Endothelial cell of umbilical vein (primary cell): ENCODE measurements at regions not wholly inside any gene's neighbourhood (a gene's known extent, or its start where the extent isn't known, plus 50 kb on each side); places are given as distances from the start of the nearest gene placed in this dataset.

Experiments
- BruUV-seq: library from RNA; stranded (reverse); fragments of 400-500 nt; replicated peaks from 2 replicates; lab custom pipeline; 2021; lab: Mats Ljungman, UMichigan
- CTCF ChIA-PET: fragments of 300-600, 350-600 bp; sonication (Branson Sonifier 250); formaldehyde crosslinking; loops from one replicate; lab custom pipeline; 2021; ENCODE audit warnings: antibody characterized with exemption, inconsistent platforms; lab: Charles Lee
- POLR2A ChIA-PET: fragments of 300-600, 350-600 bp; sonication (Branson Sonifier 250); formaldehyde crosslinking; loops from one replicate; lab custom pipeline; 2021; ENCODE audit warnings: antibody characterized with exemption, inconsistent platforms; lab: Charles Lee
- DNase-seq: peaks from one replicate; pipeline ENCODE4 v3.0.0-alpha.2; 2011; ENCODE audit warnings: low read depth, low spot score
- FAIRE-seq: peaks from 2 replicates; lab custom pipeline; 2011; peaks lifted over from hg19 to GRCh38; lab: Jason Lieb, UNC
- H2AFZ ChIP-seq: 2 replicates; pipeline ENCODE4 v1.6.0; 2012; ENCODE audit warnings: low read depth, low read length, control low read depth, inconsistent platforms
- H3K27ac ChIP-seq: 2 replicates; pipeline ENCODE4 v1.5.1; 2011; ENCODE audit warnings: low read depth, mild to moderate bottlenecking, control low read depth, low read length, moderate library complexity; ENCODE audit not compliant: insufficient read depth
- H3K27me3 ChIP-seq, 2 experiments: 2 replicates each; pipeline versions ENCODE4 v1.6.0 to v1.6.1; 2011; ENCODE audit warnings: low read length in 2 of 2, mixed read lengths in 1 of 2; ENCODE audit not compliant: control insufficient read depth in 2 of 2, insufficient read depth in 2 of 2
- H3K36me3 ChIP-seq, 2 experiments: 2 replicates in 1 of 2; 3 replicates in 1 of 2; pipeline ENCODE4 v1.5.1; 2011; ENCODE audit warnings: low read length in 2 of 2, mild to moderate bottlenecking in 1 of 2, moderate library complexity in 1 of 2; ENCODE audit not compliant: control insufficient read depth in 2 of 2, insufficient read depth in 2 of 2; ENCODE audit errors: extremely low read depth in 1 of 2
- H3K4me1 ChIP-seq: 3 replicates; pipeline ENCODE4 v1.5.1; 2011; ENCODE audit warnings: mild to moderate bottlenecking, low read length; ENCODE audit not compliant: control insufficient read depth, insufficient read depth; ENCODE audit errors: extremely low read depth
- H3K4me2 ChIP-seq: 2 replicates; pipeline ENCODE4 v1.6.1; 2011; ENCODE audit warnings: low read length, control low read depth, mixed read lengths; ENCODE audit not compliant: insufficient read depth
- H3K4me3 ChIP-seq, 3 experiments: fragments of 200-600 bp in 1 of 3; sonication (generic), shearing (Covaris generic) in 1 of 3; replicated peaks in 1 of 3; 2 replicates each; pipeline ENCODE4 v1.5.1; 2011 to 2016; ENCODE audit warnings: control low read depth in 3 of 3, low read length in 3 of 3, mild to moderate bottlenecking in 2 of 3, inconsistent platforms in 1 of 3, low read depth in 1 of 3, moderate library complexity in 1 of 3; ENCODE audit not compliant: insufficient read depth in 1 of 3
- H3K79me2 ChIP-seq: 2 replicates; pipeline ENCODE4 v1.6.0; 2012; ENCODE audit warnings: low read length, inconsistent platforms; ENCODE audit not compliant: control insufficient read depth, insufficient read depth
- H3K9ac ChIP-seq: replicated peaks from 2 replicates; pipeline ENCODE3; 2011; ENCODE audit warnings: low read length, control low read depth; ENCODE audit not compliant: insufficient read depth; ENCODE audit errors: extremely low read depth
- H3K9me1 ChIP-seq: replicated peaks from 3 replicates; pipeline ENCODE4 v1.6.0; 2011; ENCODE audit warnings: mild to moderate bottlenecking, low read length; ENCODE audit not compliant: control insufficient read depth, insufficient read depth; ENCODE audit errors: extremely low read depth
- H3K9me3 ChIP-seq: replicated peaks from 2 replicates; pipeline ENCODE4 v1.5.1; 2012; ENCODE audit warnings: low read length, inconsistent platforms; ENCODE audit not compliant: control insufficient read depth, insufficient read depth
- H4K20me1 ChIP-seq: replicated peaks from 2 replicates; pipeline ENCODE3; 2011; ENCODE audit warnings: mild to moderate bottlenecking, low read length; ENCODE audit not compliant: control insufficient read depth, insufficient read depth; ENCODE audit errors: extremely low read depth
- EZH2 ChIP-seq: IDR thresholded peaks from 2 replicates; pipeline ENCODE4 v1.6.1; 2012; ENCODE audit warnings: borderline replicate concordance, low read depth, mild to moderate bottlenecking, moderate library complexity, low read length, inconsistent platforms; ENCODE audit not compliant: severe bottlenecking
- FOS ChIP-seq: IDR thresholded peaks from 2 replicates; pipeline ENCODE4 v1.6.1; 2011; ENCODE audit warnings: mild to moderate bottlenecking, low read length, moderate library complexity, borderline replicate concordance; ENCODE audit not compliant: insufficient read depth
- GATA2 ChIP-seq: IDR thresholded peaks from 2 replicates; pipeline ENCODE4 v1.7.0; 2011; ENCODE audit warnings: low read depth, mild to moderate bottlenecking, moderate library complexity, mixed read lengths, low read length; ENCODE audit not compliant: insufficient read length, insufficient read depth
- JUN ChIP-seq: IDR thresholded peaks from 2 replicates; pipeline ENCODE4 v1.6.1; 2011; ENCODE audit warnings: borderline replicate concordance, low read depth; ENCODE audit not compliant: insufficient read length, insufficient read depth
- MYC ChIP-seq: IDR thresholded peaks from one replicate; pipeline ENCODE4 v1.6.1; 2011; ENCODE audit warnings: mild to moderate bottlenecking, low read depth, low read length
- POLR2A ChIP-seq: IDR thresholded peaks from 2 replicates; pipeline ENCODE4 v1.6.1; 2012; ENCODE audit warnings: low read depth, mild to moderate bottlenecking, control low read depth, low read length
- dilution Hi-C: fragments of 300-500 bp; cut with MboI; formaldehyde crosslinking; loops from one replicate; pipeline ENCODE4 v1.15.0; 2019; ENCODE audit warnings: low sequenced_read_pairs; ENCODE audit not compliant: extremely low pct_ligation_motif_present
- intact Hi-C: fragments of 100-400 bp; cut with micrococcal nuclease; formaldehyde crosslinking; loops from one replicate; pipeline ENCODE4 v1.10.0; 2022
- TF ChIP-seq, protein P1 (sequence below), 2 donors: IDR thresholded peaks; 1 replicate in 1 of 2; 2 replicates in 1 of 2; pipeline ENCODE4 v1.5.1; 2011; ENCODE audit warnings: low read length in 2 of 2, mild to moderate bottlenecking in 2 of 2, moderate library complexity in 2 of 2, control low read depth in 1 of 2, inconsistent platforms in 1 of 2, low read depth in 1 of 2; ENCODE audit not compliant: insufficient read depth in 1 of 2; ENCODE audit errors: extremely low read depth in 1 of 2
- TF ChIP-seq, protein P2 (sequence below): IDR thresholded peaks from 2 replicates; pipeline ENCODE4 v1.6.1; 2011; ENCODE audit not compliant: insufficient read depth, insufficient read length

GRCh38 chr5:56677690-56678305 is 137.6 kb upstream of the MAP3K1 start:
- CTCF ChIA-PET, result no interaction called here
- no peak overlapping the region for H3K4me3 ChIP-seq
- intact Hi-C loops (no loop called here), dilution Hi-C loops (no loop called here)
- BruUV-seq, result no TSS peak
- H3K36me3 ChIP-seq, result no peaks in the 10 kb centered on the region
- H3K9me3 ChIP-seq, result no peaks in the 10 kb centered on the region
- H3K9ac ChIP-seq, result no peak overlapping the region
- H2AFZ ChIP-seq, result no peak overlapping the region
- no peaks in the 10 kb centered on the region for H4K20me1 ChIP-seq
- no peaks in the 10 kb centered on the region for H3K9me1 ChIP-seq
- FAIRE-seq, result no peak
- no peak for TF ChIP-seq JUN
- TF ChIP-seq FOS, result no peak
- no peak for TF ChIP-seq EZH2
- TF ChIP-seq, protein P1, sequence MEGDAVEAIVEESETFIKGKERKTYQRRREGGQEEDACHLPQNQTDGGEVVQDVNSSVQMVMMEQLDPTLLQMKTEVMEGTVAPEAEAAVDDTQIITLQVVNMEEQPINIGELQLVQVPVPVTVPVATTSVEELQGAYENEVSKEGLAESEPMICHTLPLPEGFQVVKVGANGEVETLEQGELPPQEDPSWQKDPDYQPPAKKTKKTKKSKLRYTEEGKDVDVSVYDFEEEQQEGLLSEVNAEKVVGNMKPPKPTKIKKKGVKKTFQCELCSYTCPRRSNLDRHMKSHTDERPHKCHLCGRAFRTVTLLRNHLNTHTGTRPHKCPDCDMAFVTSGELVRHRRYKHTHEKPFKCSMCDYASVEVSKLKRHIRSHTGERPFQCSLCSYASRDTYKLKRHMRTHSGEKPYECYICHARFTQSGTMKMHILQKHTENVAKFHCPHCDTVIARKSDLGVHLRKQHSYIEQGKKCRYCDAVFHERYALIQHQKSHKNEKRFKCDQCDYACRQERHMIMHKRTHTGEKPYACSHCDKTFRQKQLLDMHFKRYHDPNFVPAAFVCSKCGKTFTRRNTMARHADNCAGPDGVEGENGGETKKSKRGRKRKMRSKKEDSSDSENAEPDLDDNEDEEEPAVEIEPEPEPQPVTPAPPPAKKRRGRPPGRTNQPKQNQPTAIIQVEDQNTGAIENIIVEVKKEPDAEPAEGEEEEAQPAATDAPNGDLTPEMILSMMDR (IDR thresholded peaks at IDR 0.05; ENCODE audit: extremely low read depth in 1 of 2, insufficient read depth in 1 of 2, low read depth in 1 of 2, low read length in 2 of 2), result no peak
- no peak for TF ChIP-seq POLR2A
- TF ChIP-seq, protein P2, sequence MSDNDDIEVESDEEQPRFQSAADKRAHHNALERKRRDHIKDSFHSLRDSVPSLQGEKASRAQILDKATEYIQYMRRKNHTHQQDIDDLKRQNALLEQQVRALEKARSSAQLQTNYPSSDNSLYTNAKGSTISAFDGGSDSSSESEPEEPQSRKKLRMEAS, result no peak
- TF ChIP-seq MYC, result no peak
- TF ChIP-seq GATA2, result no peak
- H3K4me2 ChIP-seq, result no peak overlapping the region
- POLR2A ChIA-PET, result no interaction called here
- H3K79me2 ChIP-seq, result no peaks in the 10 kb centered on the region
- H3K27ac ChIP-seq, result no peak overlapping the region
- peaks cover 7 to 11% of the 10 kb centered on the region in 2 experiments for H3K27me3 ChIP-seq
- H3K4me1 ChIP-seq, result no peaks in the 10 kb centered on the region
- DNase-seq, result no peak
